ENCODE measurements at regions not wholly inside any gene's neighbourhood (a gene's known extent, or its start where the extent isn't known, plus 50 kb on each side); places are given as distances from the start of the nearest gene placed in this dataset.

DNA sequence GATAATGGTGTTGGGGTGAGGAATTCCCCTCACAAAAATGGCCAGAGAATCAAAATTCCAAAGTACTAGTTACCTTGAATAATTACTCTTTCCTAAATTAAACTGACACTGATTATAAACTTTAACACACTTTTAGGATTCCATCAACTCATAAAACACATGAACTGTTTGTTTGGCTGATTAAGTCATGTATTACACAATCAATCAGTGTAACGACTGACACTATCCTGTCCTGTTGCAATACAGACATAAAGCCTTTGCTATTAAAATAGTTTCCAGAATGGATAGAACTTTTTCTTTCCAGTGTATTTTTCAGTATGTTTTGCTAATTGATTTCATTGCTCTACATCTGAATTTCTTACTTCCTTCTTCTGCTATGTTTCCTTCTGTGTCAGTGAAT, 1709.4 kb upstream of the RAG2 start:
- H2AFZ ChIP-seq (ENCODE audit: low read depth, low read length), result no peak overlapping the region

DNA sequence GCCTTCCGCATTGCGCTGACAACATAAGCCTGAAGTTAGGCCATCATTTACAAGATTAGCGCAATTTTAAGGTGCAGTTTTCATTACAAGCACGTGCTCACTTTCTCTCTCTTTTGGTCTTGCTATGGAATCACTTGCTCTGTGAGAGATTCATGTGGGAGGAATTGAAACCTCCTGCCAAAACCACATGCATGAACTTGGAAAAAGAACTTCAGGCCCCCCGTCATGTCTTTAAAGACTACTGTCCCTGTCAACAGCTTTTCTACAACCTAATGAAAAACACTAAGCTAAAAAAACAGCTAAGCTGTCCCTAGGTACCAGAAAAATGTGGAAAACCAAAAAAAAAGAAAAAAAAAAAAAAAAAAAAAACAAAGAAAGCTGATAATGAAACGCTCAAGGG, 1707.6 kb upstream of the RAG2 start:
- Histone ChIP-seq H3K27ac (ENCODE audit: low read depth, low read length) (no peak overlapping the region), H3K9me3 (ENCODE audit: insufficient read depth, low read depth, low read length) (no peaks in the 10 kb centered on the region), H2AFZ (ENCODE audit: low read depth, low read length) (no peak overlapping the region), H3K4me1 (ENCODE audit: insufficient read depth, low read length) (no peaks in the 10 kb centered on the region), H4K20me1 (ENCODE audit: insufficient read depth, low read length) (no peaks in the 10 kb centered on the region), H3K9ac (ENCODE audit: low read length) (no peak overlapping the region), H3K27me3 (ENCODE audit: insufficient read depth, low read length) (no peaks in the 10 kb centered on the region), H3K79me2 (ENCODE audit: insufficient read depth, low read length) (no peaks in the 10 kb centered on the region), H3K4me3 (ENCODE audit: insufficient read depth, low read depth, low read length) (no peak overlapping the region), H3K36me3 (ENCODE audit: insufficient read depth, low read length) (no peaks in the 10 kb centered on the region), H3K4me2 (ENCODE audit: low read length) (no peak overlapping the region)
- TF ChIP-seq CTCF (IDR thresholded peaks at IDR 0.05; ENCODE audit: insufficient read depth, low read depth, low read length), result no peak
- TF ChIP-seq EZH2 (IDR thresholded peaks at IDR 0.05; ENCODE audit: insufficient read depth, low read length), result no peak
- no peaks in the 10 kb centered on the region for H3K36me3 Mint-ChIP-seq (ENCODE audit: low read depth, unreplicated experiment)
- H3K27me3 Mint-ChIP-seq (ENCODE audit: low read depth, unreplicated experiment), result no peaks in the 10 kb centered on the region
- peak; percentile 57 for DNase-seq (ENCODE audit: low read depth)
- no peak overlapping the region for H3K4me3 Mint-ChIP-seq (ENCODE audit: unreplicated experiment)
- no peaks in the 10 kb centered on the region for H3K9me3 Mint-ChIP-seq (ENCODE audit: unreplicated experiment)
- peaks cover 5% of the 10 kb centered on the region for H3K4me1 Mint-ChIP-seq (ENCODE audit: low read depth, unreplicated experiment)
- H3K27ac Mint-ChIP-seq (ENCODE audit: unreplicated experiment), result no peak overlapping the region
- FAIRE-seq, result no peak

More for the DNA sequence above, 1709.4 kb upstream of the RAG2 start:
- Mint-ChIP-seq H3K4me1 (ENCODE audit: low read depth, unreplicated experiment) (peaks cover 5% of the 10 kb centered on the region), H3K27ac (ENCODE audit: unreplicated experiment) (no peak overlapping the region), H3K9me3 (ENCODE audit: unreplicated experiment) (no peaks in the 10 kb centered on the region), H3K27me3 (ENCODE audit: low read depth, unreplicated experiment) (no peaks in the 10 kb centered on the region), H3K36me3 (ENCODE audit: low read depth, unreplicated experiment) (no peaks in the 10 kb centered on the region), H3K4me3 (ENCODE audit: unreplicated experiment) (no peak overlapping the region)
- no peaks in the 10 kb centered on the region for H3K9me3 ChIP-seq (ENCODE audit: insufficient read depth, low read depth, low read length)
- H3K79me2 ChIP-seq (ENCODE audit: insufficient read depth, low read length), result no peaks in the 10 kb centered on the region
- FAIRE-seq, result no peak
- H4K20me1 ChIP-seq (ENCODE audit: insufficient read depth, low read length), result no peaks in the 10 kb centered on the region
- H3K4me2 ChIP-seq (ENCODE audit: low read length), result no peak overlapping the region
- no peak overlapping the region for H3K9ac ChIP-seq (ENCODE audit: low read length)
- no peaks in the 10 kb centered on the region for H3K36me3 ChIP-seq (ENCODE audit: insufficient read depth, low read length)
- H3K27ac ChIP-seq (ENCODE audit: low read depth, low read length), result no peak overlapping the region
- DNase-seq (ENCODE audit: low read depth), result no peak
- no peak for TF ChIP-seq CTCF (IDR thresholded peaks at IDR 0.05; ENCODE audit: insufficient read depth, low read depth, low read length)
- TF ChIP-seq EZH2 (IDR thresholded peaks at IDR 0.05; ENCODE audit: insufficient read depth, low read length), result no peak
- no peaks in the 10 kb centered on the region for H3K4me1 ChIP-seq (ENCODE audit: insufficient read depth, low read length)
- no peaks in the 10 kb centered on the region for H3K27me3 ChIP-seq (ENCODE audit: insufficient read depth, low read length)
- H3K4me3 ChIP-seq (ENCODE audit: insufficient read depth, low read depth, low read length), result no peak overlapping the region

DNA sequence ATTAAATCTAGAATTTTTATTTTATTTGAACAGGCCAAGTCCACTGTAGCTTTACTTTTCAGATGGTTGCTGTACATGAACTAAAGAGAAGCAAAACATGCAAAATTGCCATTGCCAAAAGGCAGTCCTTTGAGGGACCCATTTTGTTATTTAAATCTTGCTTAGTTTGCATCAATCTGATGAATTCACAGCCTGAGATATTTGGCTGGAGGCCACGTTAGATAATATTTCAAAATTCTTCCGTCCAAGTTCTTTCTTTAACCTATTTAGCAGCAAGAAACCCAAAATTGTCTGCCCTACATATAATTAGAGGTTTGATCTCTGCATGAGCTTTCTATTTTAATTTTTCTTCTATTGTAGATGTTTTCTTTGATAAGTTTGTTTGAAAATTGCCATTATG, 1706.9 kb upstream of the RAG2 start:
- H3K36me3 ChIP-seq (ENCODE audit: insufficient read depth, low read length), result no peaks in the 10 kb centered on the region
- no peak overlapping the region for H2AFZ ChIP-seq (ENCODE audit: low read depth, low read length)
- no peaks in the 10 kb centered on the region for H3K9me3 ChIP-seq (ENCODE audit: insufficient read depth, low read depth, low read length)
- TF ChIP-seq CTCF (IDR thresholded peaks at IDR 0.05; ENCODE audit: insufficient read depth, low read depth, low read length) (no peak), EZH2 (IDR thresholded peaks at IDR 0.05; ENCODE audit: insufficient read depth, low read length) (no peak)
- H3K79me2 ChIP-seq (ENCODE audit: insufficient read depth, low read length), result no peaks in the 10 kb centered on the region
- no peaks in the 10 kb centered on the region for H3K4me1 ChIP-seq (ENCODE audit: insufficient read depth, low read length)
- H3K9ac ChIP-seq (ENCODE audit: low read length), result no peak overlapping the region
- H3K4me3 ChIP-seq (ENCODE audit: insufficient read depth, low read depth, low read length), result no peak overlapping the region
- Mint-ChIP-seq H3K27ac (ENCODE audit: unreplicated experiment) (no peak overlapping the region), H3K27me3 (ENCODE audit: low read depth, unreplicated experiment) (no peaks in the 10 kb centered on the region), H3K4me1 (ENCODE audit: low read depth, unreplicated experiment) (peaks cover 5% of the 10 kb centered on the region), H3K4me3 (ENCODE audit: unreplicated experiment) (no peak overlapping the region), H3K36me3 (ENCODE audit: low read depth, unreplicated experiment) (no peaks in the 10 kb centered on the region), H3K9me3 (ENCODE audit: unreplicated experiment) (no peaks in the 10 kb centered on the region)
- no peaks in the 10 kb centered on the region for H4K20me1 ChIP-seq (ENCODE audit: insufficient read depth, low read length)
- H3K27ac ChIP-seq (ENCODE audit: low read depth, low read length), result no peak overlapping the region
- H3K4me2 ChIP-seq (ENCODE audit: low read length), result no peak overlapping the region
- FAIRE-seq (no peak), DNase-seq (ENCODE audit: low read depth) (no peak)
- no peaks in the 10 kb centered on the region for H3K27me3 ChIP-seq (ENCODE audit: insufficient read depth, low read length)
